Skin epidermis (tissue), 12 donors: ENCODE measurements at regions not wholly inside any gene's neighbourhood (a gene's known extent, or its start where the extent isn't known, plus 50 kb on each side); places are given as distances from the start of the nearest gene placed in this dataset.
"Not testable (repeated sequence)": the region's sequence is repeated elsewhere in the genome, so short reads cannot be mapped to it uniquely, and the experiment has no call there.

Source experiments
- H3K27ac ChIP-seq, 21 experiments: fragments of 200-600 bp; sonication (generic) in 11 of 21; one replicate each; pipeline ENCODE4 v1.5.0; 2020; ENCODE audit warnings: mild to moderate bottlenecking in 3 of 21, inconsistent platforms in 2 of 21, moderate library complexity in 2 of 21
- H3K4me3 ChIP-seq, 7 experiments: fragments of 200-600 bp; sonication (generic) in 2 of 7; one replicate each; pipeline ENCODE4 v1.5.0; 2020; ENCODE audit warnings: inconsistent platforms in 2 of 7, mild to moderate bottlenecking in 2 of 7, moderate library complexity in 1 of 7

DNA sequence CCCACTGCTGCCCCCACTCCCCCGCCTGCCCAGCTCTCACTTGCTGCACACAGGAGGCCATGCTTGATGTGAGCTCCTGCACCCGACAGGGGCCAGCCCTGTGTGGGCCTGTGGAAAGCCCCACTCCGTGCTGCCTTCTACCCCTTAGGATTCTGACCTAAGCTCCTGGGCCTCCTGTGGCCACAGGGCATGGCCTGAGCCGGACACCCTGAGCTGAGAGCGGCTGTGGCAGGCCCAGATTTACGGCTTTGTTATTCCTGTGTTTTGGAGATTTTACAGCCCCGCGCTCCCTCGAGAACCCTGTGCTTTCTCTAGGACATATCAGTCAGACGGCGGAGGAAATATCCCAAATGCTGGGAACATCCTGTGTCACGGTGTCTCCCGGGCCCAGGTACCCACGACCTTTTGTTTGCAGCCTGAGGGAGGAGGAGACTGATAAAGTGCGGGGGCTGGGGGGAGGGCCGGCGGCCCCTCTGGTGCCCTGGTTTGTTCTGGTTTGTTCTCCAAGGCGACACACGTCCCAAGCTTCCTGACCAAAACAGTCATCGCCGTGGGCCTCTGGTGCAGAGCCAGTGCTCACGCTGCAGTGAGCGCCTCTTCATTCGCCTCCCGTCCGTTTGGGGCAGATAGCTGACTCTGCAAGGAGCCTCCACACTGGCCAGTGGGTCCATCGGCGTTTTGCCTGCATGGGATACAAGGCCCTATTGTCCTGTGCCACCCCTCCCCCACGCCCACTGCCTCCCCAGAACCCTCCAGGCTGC, 363.4 kb downstream of the C16orf95 start:
- no peak overlapping the region for H3K4me3 ChIP-seq
- H3K27ac ChIP-seq: no peak overlapping the region

GRCh38 chr16:86955136-86955855, 361.9 kb downstream of the C16orf95 start:
- H3K27ac ChIP-seq: no peak overlapping the region
- no peak overlapping the region for H3K4me3 ChIP-seq

DNA sequence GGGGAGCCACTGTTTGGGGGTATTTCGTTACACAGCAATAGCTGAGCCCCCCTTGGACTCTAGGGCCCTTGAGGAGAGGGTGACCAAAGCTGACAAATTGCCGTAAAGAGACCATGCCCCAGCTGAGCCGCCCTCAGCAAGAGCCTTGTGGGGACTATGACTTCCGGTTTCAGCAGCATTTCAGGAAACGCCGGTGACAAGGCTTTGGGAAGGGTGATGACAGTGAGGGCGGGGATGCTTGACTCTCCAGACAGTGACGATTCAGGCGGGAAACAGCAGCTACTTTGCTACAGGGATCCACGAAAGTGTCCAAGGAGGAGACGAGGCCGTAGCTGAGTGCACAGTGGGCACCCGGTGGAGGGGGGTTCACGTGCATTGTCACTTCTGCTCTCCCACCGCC, 360.8 kb downstream of the C16orf95 start:
- H3K27ac ChIP-seq: no peak overlapping the region
- no peak overlapping the region for H3K4me3 ChIP-seq

DNA sequence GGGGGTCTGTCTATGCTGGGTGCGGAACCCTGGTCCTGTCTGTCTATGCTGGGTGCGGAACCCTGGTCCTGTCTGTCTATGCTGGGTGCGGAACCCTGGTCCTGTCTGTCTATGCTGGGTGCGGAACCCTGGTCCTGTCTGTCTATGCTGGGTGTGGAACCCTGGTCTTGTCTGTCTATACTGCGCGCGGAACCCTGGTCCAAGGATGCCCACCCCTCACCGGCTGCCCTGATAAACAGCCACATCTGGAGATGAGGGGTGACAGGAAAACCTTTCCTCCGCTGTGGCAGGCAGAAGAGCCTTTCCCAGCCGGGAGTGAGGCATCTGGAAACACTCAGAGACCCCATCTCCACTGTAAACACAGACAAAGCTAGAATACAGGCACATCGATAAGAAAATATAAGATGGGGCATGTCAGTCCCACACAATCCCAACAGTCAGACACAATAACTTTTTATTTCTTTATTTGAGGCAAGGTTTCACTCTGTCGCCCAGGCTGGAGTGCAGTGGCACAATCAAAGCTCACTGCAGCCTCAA, 359.5 kb downstream of the C16orf95 start:
- not testable (repeated sequence) for H3K4me3 ChIP-seq, H3K27ac ChIP-seq

DNA sequence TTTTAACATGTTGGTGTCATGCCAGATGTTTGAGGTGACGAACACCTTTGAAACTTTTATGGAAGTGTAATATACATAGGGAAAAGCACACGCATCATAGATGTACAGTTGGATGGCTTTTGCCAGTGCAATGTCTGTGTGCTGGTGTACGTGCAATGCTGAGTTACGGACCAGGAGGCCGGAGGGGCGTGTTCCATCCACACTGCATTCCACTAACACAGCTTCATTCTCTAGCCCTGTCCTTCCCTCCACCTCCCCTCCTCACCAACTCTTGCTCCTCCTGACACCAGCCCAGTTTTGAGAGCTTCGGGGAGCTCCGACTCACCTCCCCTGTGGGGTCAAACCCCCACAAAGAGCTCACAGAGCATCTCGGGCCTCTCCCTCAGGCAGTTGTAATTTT, 358.8 kb downstream of the C16orf95 start:
- no peak overlapping the region for H3K4me3 ChIP-seq
- H3K27ac ChIP-seq: no peak overlapping the region

GRCh38 chr16:86959091-86959651, 358.0 kb downstream of the C16orf95 start:
- Histone ChIP-seq H3K27ac (no peak overlapping the region), H3K4me3 (no peak overlapping the region)

- H3K27ac ChIP-seq: no peak overlapping the region
- no peak overlapping the region for H3K4me3 ChIP-seq
Measured at GRCh38 chr16:86959729-86960128, 357.5 kb downstream of the C16orf95 start.

- H3K27ac ChIP-seq: no peak overlapping the region
- no peak overlapping the region for H3K4me3 ChIP-seq
Measured at GRCh38 chr16:86960266-86960665, 356.9 kb downstream of the C16orf95 start.

GRCh38 chr16:86961171-86961601, 356.0 kb downstream of the C16orf95 start:
- H3K4me3 ChIP-seq: peak overlapping the region in 1 of 7 experiments; percentile 1
- H3K27ac ChIP-seq: no peak overlapping the region

- H3K27ac ChIP-seq: no peak overlapping the region
- no peak overlapping the region for H3K4me3 ChIP-seq
Measured at GRCh38 chr16:86962259-86962658, 354.9 kb downstream of the C16orf95 start.

GRCh38 chr16:86962913-86963312, 354.3 kb downstream of the C16orf95 start:
- H3K4me3 ChIP-seq: no peak overlapping the region

DNA sequence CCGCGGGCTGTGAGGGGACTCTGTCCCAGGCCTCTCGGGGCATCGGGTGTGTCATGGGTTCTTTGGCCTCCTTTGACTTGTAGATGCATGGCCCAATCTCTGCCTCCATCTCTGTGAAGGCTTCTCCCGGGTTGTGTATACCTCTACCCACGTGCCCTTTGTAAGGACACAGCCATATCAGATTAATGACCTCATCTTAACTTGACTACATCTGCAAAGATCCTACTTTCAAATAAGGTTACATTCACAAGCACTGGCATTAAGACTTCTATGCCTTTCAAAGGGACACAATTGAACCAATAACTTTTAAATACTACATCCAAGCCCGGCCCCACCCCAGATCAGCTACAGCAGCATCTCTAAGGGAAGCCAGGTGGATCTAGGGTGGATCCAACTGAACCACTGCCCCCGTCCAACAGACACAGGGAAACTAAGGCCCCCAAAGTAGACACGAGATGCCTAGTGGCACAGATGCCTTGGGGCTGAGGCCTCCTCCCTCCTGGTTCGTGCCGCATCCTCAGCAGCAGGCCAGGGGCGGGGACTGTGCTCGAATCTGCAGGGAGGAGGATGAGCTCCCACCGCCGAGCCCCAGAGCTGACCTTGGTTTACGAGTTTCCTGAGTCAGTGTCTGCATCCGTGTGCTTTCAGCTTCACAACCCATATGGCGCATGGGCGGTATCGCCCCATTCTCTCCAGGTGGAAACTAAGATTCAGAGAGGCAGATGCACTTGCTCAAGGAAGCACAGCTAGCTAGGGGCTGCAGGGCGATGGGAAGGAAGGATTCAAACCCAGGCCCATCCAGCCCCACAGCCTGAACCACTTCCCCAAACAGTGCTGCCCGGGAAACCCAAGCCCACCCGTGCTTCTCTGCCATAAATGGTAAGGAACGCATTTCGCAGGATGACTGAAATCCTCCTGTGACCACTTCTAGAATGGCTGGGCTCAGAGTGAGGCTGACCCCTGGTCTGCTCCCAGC, 353.3 kb downstream of the C16orf95 start:
- H3K4me3 ChIP-seq: no peak overlapping the region
- H3K27ac ChIP-seq: no peak overlapping the region

More at GRCh38 chr16:86962913-86963312, 354.3 kb downstream of the C16orf95 start:
- no peak overlapping the region for H3K27ac ChIP-seq

DNA sequence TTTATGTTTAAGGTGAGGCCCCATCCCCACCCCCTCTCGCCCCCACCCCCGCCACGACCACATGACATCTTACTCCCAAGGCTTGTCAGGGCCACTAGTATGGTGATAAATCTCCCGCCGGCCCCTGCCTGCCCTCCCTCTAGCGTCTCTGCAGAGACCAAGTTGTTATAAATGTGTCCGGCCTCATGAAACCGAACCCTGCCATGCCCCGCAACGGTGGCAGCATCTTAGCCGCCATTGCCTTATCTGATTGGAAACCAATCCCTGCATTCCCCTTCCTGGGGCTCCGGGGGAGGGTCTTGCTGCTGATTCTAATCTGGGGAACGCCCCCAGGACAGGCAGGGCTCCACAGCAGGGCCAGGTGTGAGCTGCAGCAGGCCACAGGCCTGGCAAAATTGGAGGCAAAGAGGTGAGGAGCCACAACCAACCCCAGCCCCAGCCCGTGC, 352.4 kb downstream of the C16orf95 start:
- Histone ChIP-seq H3K27ac (no peak overlapping the region), H3K4me3 (no peak overlapping the region)

DNA sequence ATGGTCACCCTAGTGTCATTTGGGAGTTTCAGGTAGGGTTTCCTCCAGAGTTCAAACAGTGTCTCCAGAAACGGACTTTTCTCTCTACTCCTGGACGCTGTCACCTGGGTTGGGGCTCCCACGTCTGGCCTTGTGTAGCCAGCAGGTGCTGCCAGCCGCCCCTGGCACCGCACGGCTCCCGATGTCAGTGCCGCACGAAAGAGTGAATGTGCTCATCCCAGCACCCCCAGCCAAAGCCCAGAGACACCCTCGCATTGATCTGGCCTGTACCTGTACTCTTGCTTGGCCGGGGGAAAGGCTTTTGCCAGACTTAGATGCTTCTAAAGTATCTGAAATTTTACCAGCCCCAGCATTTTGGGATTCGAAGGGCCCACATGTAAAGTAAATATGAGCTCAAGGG, 351.9 kb downstream of the C16orf95 start:
- no peak overlapping the region for H3K27ac ChIP-seq

DNA sequence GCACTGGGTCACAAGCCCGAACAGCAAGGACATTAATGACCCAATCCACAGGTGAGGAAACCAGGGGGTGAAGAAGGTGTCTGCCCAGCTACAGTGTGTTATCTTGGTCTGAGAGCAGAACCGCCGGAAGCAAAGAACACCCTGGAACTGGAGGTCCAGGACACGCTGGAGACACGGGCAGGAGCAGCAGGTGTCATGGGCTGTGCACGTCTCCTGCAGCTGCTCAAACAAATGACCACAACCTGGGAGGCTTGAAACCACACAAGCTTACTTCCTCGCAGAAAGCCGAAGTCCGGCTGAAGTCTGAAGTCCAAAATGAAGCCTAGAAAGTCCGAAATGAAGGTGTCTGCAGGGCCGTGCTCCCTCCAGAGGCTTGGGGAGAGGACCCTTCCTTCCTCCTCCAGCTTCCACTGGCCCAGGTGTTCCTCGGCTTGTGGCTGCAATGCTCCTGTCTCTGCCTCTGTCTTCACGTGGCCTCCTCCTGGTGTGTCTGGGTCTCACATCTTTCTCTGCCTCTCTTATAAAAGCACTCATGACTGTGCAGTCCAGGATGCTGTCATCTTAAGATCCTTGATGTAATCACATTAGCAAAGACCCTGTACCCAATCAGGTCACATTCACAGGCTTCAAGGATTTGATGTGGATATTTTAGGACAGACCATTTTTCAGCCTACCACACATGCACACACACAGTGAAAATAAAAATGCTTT, 351.2 kb downstream of the C16orf95 start:
- no peak overlapping the region for H3K4me3 ChIP-seq
- H3K27ac ChIP-seq: no peak overlapping the region

More for the DNA sequence above, 351.9 kb downstream of the C16orf95 start:
- no peak overlapping the region for H3K4me3 ChIP-seq

GRCh38 chr16:86966777-86967176, 350.4 kb downstream of the C16orf95 start:
- Histone ChIP-seq H3K27ac (no peak overlapping the region), H3K4me3 (no peak overlapping the region)

DNA sequence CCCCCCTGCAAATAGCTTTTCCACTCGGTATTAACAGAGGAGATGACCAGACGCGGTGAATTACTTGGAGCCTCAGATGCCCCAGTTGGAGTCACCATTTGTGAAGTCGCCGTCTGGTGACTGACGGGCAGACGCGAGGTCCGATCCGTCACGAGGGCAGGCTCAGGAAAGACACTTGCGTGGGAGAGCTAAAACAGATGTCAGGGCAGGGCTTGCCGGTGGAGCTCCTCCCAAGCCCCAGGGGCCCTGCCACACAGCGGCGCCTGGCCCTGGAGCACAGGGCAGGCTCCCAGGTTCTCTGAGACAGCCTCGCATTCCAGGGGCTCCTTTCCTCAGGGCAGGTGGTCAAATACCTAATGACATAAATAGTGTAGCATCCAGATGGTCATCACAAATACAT, 348.3 kb downstream of the C16orf95 start:
- no peak overlapping the region for H3K27ac ChIP-seq
- H3K4me3 ChIP-seq: no peak overlapping the region

DNA sequence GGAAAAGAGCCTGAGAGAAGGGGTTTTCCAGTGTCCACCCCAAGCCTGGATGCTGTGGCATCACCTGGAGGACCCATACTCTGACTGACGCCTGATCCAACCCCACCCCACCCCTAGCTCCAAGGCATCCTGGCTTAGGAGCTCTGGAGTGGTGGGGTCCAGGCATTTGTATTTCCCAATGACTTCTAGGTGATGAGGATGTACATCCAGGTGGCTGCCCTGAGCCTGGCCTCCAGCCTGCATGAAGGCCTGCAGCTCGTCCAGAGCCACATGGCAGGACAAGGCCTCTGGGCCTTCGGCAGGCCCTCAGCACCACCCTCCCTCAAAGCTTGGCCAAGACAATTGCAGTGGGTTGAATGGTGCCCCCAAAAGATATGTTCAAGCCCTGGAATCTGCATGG, 347.5 kb downstream of the C16orf95 start:
- no peak overlapping the region for H3K27ac ChIP-seq

GRCh38 chr16:86970279-86970678, 346.9 kb downstream of the C16orf95 start:
- no peak overlapping the region for H3K4me3 ChIP-seq

More for the DNA sequence above, 347.5 kb downstream of the C16orf95 start:
- no peak overlapping the region for H3K4me3 ChIP-seq

More at GRCh38 chr16:86970279-86970678, 346.9 kb downstream of the C16orf95 start:
- H3K27ac ChIP-seq: no peak overlapping the region
